OCI-LY7 (cell line): ENCODE measurements at regions not wholly inside any gene's neighbourhood (a gene's known extent, or its start where the extent isn't known, plus 50 kb on each side); places are given as distances from the start of the nearest gene placed in this dataset. TPM values are rescaled to one million over a fixed set of nuclear protein-coding genes. Genes with fewer than 3 reads are reported as not detected.

Experiments used
- BruUV-seq: library from RNA; stranded (reverse); fragments of 400-500 nt; replicated peaks from 2 replicates; lab custom pipeline; 2021; lab: Mats Ljungman, UMichigan
- CTCF ChIA-PET: fragments of 300-600 bp; sonication (Branson Sonifier 250); formaldehyde crosslinking; loops from one replicate; lab custom pipeline; 2022; ENCODE audit warnings: antibody characterized with exemption; ENCODE audit not compliant: unreplicated experiment; lab: Charles Lee
- POLR2A ChIA-PET: fragments of 300-600 bp; sonication (Branson Sonifier 250); formaldehyde crosslinking; loops from one replicate; lab custom pipeline; 2022; ENCODE audit warnings: antibody characterized with exemption; lab: Charles Lee
- DNase-seq: peaks from one replicate; pipeline ENCODE4 v3.0.0-alpha.2; 2015; ENCODE audit warnings: low spot score
- H2AFZ ChIP-seq: fragments of 200-600 bp; sonication (generic), shearing (Covaris generic); 2 replicates; pipeline ENCODE4 v1.6.1; 2014; ENCODE audit warnings: mild to moderate bottlenecking, antibody characterized with exemption, low read length, moderate library complexity
- H3K27ac ChIP-seq: fragments of 200-600 bp; sonication (generic); 2 replicates; pipeline ENCODE4 v1.5.1; 2014; ENCODE audit warnings: mixed run types, low read depth, mild to moderate bottlenecking, moderate library complexity, low read length, inconsistent platforms; ENCODE audit not compliant: poor library complexity, severe bottlenecking
- H3K36me3 ChIP-seq: fragments of 200-600 bp; sonication (generic); 2 replicates; pipeline ENCODE4 v1.6.1; 2014; ENCODE audit warnings: mild to moderate bottlenecking, antibody characterized with exemption, low read length, moderate library complexity, mixed read lengths; ENCODE audit not compliant: insufficient read depth
- H3K4me1 ChIP-seq: fragments of 200-600 bp; sonication (generic); 2 replicates; pipeline ENCODE4 v1.5.1; 2014; ENCODE audit warnings: mild to moderate bottlenecking, low read length; ENCODE audit not compliant: insufficient read depth, poor library complexity, severe bottlenecking
- H3K4me2 ChIP-seq: fragments of 200-600 bp; sonication (generic); 2 replicates; pipeline ENCODE4 v1.6.1; 2014; ENCODE audit warnings: mild to moderate bottlenecking, low read length
- H3K4me3 ChIP-seq: fragments of 200-600 bp; sonication (generic); 2 replicates; pipeline ENCODE4 v1.5.1; 2014; ENCODE audit warnings: mild to moderate bottlenecking, low read depth, low read length; ENCODE audit not compliant: poor library complexity, severe bottlenecking
- H3K79me2 ChIP-seq: fragments of 200-600 bp; sonication (generic); 2 replicates; pipeline ENCODE4 v1.6.1; 2016; ENCODE audit warnings: low read depth, mild to moderate bottlenecking, low read length, moderate library complexity, mixed read lengths; ENCODE audit not compliant: insufficient read depth
- H3K9me2 ChIP-seq: fragments of 200-600 bp; sonication (generic); 2 replicates; pipeline ENCODE4 v1.6.1; 2016; ENCODE audit warnings: mild to moderate bottlenecking, low read length, mixed read lengths; ENCODE audit not compliant: insufficient read depth
- H3K9me3 ChIP-seq: fragments of 200-600 bp; sonication (generic); 2 replicates; pipeline ENCODE4 v1.6.1; 2014; ENCODE audit warnings: mild to moderate bottlenecking, mixed run types, low read length, mixed read lengths
- H4K20me1 ChIP-seq: fragments of 200-600 bp; sonication (generic); 2 replicates; pipeline ENCODE4 v1.6.1; 2014; ENCODE audit warnings: mild to moderate bottlenecking, antibody characterized with exemption, low read length, moderate library complexity, mixed read lengths; ENCODE audit not compliant: insufficient read depth
- CTCF ChIP-seq: fragments of 200-600 bp; sonication (generic); conservative IDR thresholded peaks from 2 replicates; pipeline ENCODE4 v1.5.1; 2014; ENCODE audit warnings: mild to moderate bottlenecking, antibody characterized with exemption, low read length, moderate library complexity, mixed read lengths
- EZH2phosphoT487 ChIP-seq: fragments of 200-600 bp; sonication (generic); IDR thresholded peaks from 2 replicates; pipeline ENCODE4 v1.6.1; 2018; ENCODE audit warnings: low read depth, borderline replicate concordance, mild to moderate bottlenecking, mixed run types, antibody characterized with exemption, low read length, moderate library complexity, mixed read lengths
- intact Hi-C: fragments of 100-400 bp; cut with micrococcal nuclease; formaldehyde crosslinking; loops from one replicate; pipeline ENCODE4 v1.10.0; 2022; ENCODE audit not compliant: unreplicated experiment
- microRNA-seq: library from miRNA; unstranded; fragments of <30 nt; microRNA quantifications from one replicate; pipeline ENCODE4 v1.2.0, GENCODE V29; 2022; ENCODE audit warnings: borderline replicate concordance
- small RNA-seq: library from RNA; depleted of rRNA; stranded (forward); fragments of <200 nt; gene quantifications from one replicate; pipeline ENCODE3, GENCODE V24; 2014

GRCh38 chr14:65361920-65362319 is 50.6 kb upstream of the FUT8 start:
- no peak overlapping the region for H3K4me2 ChIP-seq
- no peaks in the 10 kb centered on the region for H3K36me3 ChIP-seq
- H3K79me2 ChIP-seq = no peaks in the 10 kb centered on the region; the same call in 1 of the 2 replicates
- no TSS peak for BruUV-seq
- H3K27ac ChIP-seq = no peak overlapping the region
- H4K20me1 ChIP-seq = no peaks in the 10 kb centered on the region
- no peak overlapping the region for H3K4me3 ChIP-seq
- no peak for TF ChIP-seq EZH2phosphoT487
- TF ChIP-seq CTCF = no peak
- CTCF ChIA-PET = interaction anchor here (1.6 to 2.8 kb wide), 2 partner anchors 50 to 58 kb away, joined by 6 to 7 read pairs; no protein-coding TSS in a partner anchor
- no peaks in the 10 kb centered on the region for H3K9me3 ChIP-seq
- DNase-seq = no peak
- H2AFZ ChIP-seq = no peak overlapping the region
- intact Hi-C loops = no loop called here
- peaks cover 54% of the 10 kb centered on the region for H3K4me1 ChIP-seq
- no peaks in the 10 kb centered on the region for H3K9me2 ChIP-seq
- POLR2A ChIA-PET = interaction anchor here (0.5 to 3.3 kb wide), 12 partner anchors 8 to 196 kb away, joined by 3 to 13 read pairs (median 4); no protein-coding TSS in a partner anchor

Small RNA genes in the stretch of these regions (microRNA-seq; reads per million reads assigned to microRNA genes)
- not detected for gene MIR4708

Small RNA genes in the stretch of these regions (small RNA-seq; reads per million reads assigned to genes)
- gene AL355076.1 (not detected), gene MIR4708 (not detected)
